K562 (cell line): ENCODE measurements at regions not wholly inside any gene's neighbourhood (a gene's known extent, or its start where the extent isn't known, plus 50 kb on each side); places are given as distances from the start of the nearest gene placed in this dataset.

ENCODE experiments used
- CBX2 ChIP-seq: fragments of 200-600 bp; sonication (generic); IDR thresholded peaks from one replicate; pipeline ENCODE4 v1.6.1; 2012; ENCODE audit warnings: mild to moderate bottlenecking, low read length, inconsistent platforms; ENCODE audit not compliant: insufficient read depth, poor library complexity, severe bottlenecking
- MCM7 ChIP-seq, 2 experiments: fragments of 450-650 bp; IDR thresholded peaks; 2 replicates each; pipeline ENCODE4 v1.6.1; 2016 to 2018
- SOX6 ChIP-seq: fragments of 450-650 bp; IDR thresholded peaks from 2 replicates; pipeline ENCODE4 v1.6.1; 2014; ENCODE audit warnings: mild to moderate bottlenecking
- ZFPM2 ChIP-seq: fragments of 250-450 bp; sonication (Bioruptor Pico); IDR thresholded peaks from 2 replicates; pipeline ENCODE4 v1.5.1; 2022; ENCODE audit warnings: mild to moderate bottlenecking
- ZNF175 ChIP-seq: fragments of 200-800 bp; sonication (Bioruptor generic); IDR thresholded peaks from 2 replicates; pipeline ENCODE4 v1.6.1; 2016; ENCODE audit warnings: low read depth, mild to moderate bottlenecking, missing genetic modification characterization, missing compliant biosample characterization
- ZNF77 ChIP-seq: fragments of 250-450 bp; sonication (Bioruptor Pico); IDR thresholded peaks from 2 replicates; pipeline ENCODE4 v1.5.0; 2020
- TF ChIP-seq, protein P1 (sequence below): sonication (generic); formaldehyde crosslinking; IDR thresholded peaks from 2 replicates; pipeline ENCODE4 v1.8.0; 2023; ENCODE audit warnings: missing genetic modification reagents, mild to moderate bottlenecking, borderline replicate concordance
- TF ChIP-seq, protein P2 (sequence below): fragments of 250-450 bp; sonication (Bioruptor Pico); IDR thresholded peaks from 2 replicates; pipeline ENCODE4 v1.9.0; 2021; ENCODE audit warnings: mild to moderate bottlenecking, inconsistent platforms
- TF ChIP-seq, protein P3 (sequence below), 2 experiments: fragments of 450-650 bp; IDR thresholded peaks; 2 replicates each; pipeline ENCODE4 v1.6.1; 2016

DNA sequence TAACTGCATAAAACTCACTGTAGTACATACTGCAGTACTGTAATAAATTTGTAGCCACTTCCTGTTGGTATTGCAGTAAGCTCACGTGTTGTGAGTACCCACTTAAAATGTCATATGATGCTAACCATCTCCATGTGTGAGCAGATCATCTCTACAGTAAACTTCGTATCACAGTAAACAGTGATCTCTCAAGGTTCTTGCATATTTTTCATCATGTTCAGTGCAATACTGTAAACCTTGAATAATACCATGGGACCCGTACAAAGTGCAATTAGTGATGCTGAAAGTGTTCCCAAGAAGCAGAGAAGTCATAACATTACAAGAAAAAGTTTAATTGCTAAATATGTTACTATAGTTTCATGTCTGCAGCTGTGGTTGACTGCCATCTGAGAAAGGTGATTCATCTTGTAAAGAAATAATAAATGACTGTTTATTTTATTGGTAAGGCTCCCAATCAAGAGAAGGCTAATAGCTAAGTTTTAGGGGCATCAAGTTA is 253.8 kb upstream of the POU5F2 start (continued):
- TF ChIP-seq, protein P1, sequence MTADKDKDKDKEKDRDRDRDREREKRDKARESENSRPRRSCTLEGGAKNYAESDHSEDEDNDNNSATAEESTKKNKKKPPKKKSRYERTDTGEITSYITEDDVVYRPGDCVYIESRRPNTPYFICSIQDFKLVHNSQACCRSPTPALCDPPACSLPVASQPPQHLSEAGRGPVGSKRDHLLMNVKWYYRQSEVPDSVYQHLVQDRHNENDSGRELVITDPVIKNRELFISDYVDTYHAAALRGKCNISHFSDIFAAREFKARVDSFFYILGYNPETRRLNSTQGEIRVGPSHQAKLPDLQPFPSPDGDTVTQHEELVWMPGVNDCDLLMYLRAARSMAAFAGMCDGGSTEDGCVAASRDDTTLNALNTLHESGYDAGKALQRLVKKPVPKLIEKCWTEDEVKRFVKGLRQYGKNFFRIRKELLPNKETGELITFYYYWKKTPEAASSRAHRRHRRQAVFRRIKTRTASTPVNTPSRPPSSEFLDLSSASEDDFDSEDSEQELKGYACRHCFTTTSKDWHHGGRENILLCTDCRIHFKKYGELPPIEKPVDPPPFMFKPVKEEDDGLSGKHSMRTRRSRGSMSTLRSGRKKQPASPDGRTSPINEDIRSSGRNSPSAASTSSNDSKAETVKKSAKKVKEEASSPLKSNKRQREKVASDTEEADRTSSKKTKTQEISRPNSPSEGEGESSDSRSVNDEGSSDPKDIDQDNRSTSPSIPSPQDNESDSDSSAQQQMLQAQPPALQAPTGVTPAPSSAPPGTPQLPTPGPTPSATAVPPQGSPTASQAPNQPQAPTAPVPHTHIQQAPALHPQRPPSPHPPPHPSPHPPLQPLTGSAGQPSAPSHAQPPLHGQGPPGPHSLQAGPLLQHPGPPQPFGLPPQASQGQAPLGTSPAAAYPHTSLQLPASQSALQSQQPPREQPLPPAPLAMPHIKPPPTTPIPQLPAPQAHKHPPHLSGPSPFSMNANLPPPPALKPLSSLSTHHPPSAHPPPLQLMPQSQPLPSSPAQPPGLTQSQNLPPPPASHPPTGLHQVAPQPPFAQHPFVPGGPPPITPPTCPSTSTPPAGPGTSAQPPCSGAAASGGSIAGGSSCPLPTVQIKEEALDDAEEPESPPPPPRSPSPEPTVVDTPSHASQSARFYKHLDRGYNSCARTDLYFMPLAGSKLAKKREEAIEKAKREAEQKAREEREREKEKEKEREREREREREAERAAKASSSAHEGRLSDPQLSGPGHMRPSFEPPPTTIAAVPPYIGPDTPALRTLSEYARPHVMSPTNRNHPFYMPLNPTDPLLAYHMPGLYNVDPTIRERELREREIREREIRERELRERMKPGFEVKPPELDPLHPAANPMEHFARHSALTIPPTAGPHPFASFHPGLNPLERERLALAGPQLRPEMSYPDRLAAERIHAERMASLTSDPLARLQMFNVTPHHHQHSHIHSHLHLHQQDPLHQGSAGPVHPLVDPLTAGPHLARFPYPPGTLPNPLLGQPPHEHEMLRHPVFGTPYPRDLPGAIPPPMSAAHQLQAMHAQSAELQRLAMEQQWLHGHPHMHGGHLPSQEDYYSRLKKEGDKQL (CRISPR knock-in tag): no peak
- TF ChIP-seq SOX6 (no peak), ZNF77 (CRISPR knock-in tag) (no peak), ZNF175 (no peak), CBX2 (no peak), ZFPM2 (CRISPR knock-in tag) (no peak), MCM7 (IDR thresholded peaks at IDR 0.05) (no peak)
- TF ChIP-seq, protein P2, sequence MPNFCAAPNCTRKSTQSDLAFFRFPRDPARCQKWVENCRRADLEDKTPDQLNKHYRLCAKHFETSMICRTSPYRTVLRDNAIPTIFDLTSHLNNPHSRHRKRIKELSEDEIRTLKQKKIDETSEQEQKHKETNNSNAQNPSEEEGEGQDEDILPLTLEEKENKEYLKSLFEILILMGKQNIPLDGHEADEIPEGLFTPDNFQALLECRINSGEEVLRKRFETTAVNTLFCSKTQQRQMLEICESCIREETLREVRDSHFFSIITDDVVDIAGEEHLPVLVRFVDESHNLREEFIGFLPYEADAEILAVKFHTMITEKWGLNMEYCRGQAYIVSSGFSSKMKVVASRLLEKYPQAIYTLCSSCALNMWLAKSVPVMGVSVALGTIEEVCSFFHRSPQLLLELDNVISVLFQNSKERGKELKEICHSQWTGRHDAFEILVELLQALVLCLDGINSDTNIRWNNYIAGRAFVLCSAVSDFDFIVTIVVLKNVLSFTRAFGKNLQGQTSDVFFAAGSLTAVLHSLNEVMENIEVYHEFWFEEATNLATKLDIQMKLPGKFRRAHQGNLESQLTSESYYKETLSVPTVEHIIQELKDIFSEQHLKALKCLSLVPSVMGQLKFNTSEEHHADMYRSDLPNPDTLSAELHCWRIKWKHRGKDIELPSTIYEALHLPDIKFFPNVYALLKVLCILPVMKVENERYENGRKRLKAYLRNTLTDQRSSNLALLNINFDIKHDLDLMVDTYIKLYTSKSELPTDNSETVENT (CRISPR knock-in tag): no peak
- TF ChIP-seq, protein P3, sequence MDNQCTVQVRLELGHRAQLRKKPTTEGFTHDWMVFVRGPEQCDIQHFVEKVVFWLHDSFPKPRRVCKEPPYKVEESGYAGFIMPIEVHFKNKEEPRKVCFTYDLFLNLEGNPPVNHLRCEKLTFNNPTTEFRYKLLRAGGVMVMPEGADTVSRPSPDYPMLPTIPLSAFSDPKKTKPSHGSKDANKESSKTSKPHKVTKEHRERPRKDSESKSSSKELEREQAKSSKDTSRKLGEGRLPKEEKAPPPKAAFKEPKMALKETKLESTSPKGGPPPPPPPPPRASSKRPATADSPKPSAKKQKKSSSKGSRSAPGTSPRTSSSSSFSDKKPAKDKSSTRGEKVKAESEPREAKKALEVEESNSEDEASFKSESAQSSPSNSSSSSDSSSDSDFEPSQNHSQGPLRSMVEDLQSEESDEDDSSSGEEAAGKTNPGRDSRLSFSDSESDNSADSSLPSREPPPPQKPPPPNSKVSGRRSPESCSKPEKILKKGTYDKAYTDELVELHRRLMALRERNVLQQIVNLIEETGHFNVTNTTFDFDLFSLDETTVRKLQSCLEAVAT (IDR thresholded peaks at IDR 0.05): no peak
- TF ChIP-seq, all 486 proteins: peak for 0
